ENCODE measurements at regions not wholly inside any gene's neighbourhood (a gene's known extent, or its start where the extent isn't known, plus 50 kb on each side); places are given as distances from the start of the nearest gene placed in this dataset.

DNA sequence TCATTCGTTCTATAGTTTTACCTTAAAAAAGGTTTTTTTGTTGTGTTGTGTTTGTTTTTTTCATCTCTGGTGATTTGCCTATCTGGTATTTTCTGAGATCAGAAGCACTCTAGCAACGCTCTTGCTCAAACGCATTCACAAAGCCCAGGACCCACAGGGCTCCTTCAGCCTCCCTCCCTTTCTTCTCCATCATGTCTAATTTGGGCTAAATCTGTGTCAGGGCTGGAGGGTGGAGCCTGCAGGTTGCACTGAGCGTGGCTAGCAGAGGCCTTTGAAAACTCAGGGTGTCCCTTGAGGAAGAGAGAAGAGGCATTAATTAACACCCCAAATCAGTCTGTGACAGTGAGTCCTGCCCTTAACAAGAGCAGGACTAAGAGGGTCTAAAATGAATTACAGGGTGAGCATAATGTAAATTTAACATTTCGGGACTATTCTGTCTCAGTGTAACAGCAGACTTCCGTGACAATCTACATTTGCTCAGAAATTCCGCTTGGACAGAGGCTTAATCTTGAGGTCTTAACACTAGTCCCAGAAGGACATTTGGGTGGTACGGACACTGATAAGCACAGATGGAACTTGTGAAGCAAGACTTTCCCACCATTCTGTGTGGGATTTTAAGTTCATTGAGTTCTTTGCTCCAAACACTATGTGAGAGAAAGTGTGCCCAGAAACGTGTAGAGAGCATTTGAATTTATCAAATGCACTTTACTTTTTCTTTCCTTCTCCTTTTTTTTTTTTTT lies 174.4 kb upstream of the APCDD1 start:
- Histone ChIP-seq H3K4me1 (ENCODE audit: control insufficient read depth, low read length) (no peaks in the 10 kb centered on the region), H3K9me3 (ENCODE audit: control insufficient read depth, insufficient read depth, low read length) (no peaks in the 10 kb centered on the region), H3F3A (ENCODE audit: control insufficient read depth, insufficient read depth) (no peaks in the 10 kb centered on the region), H4K20me1 (ENCODE audit: control insufficient read depth, insufficient read depth, low read depth, low read length) (no peaks in the 10 kb centered on the region), H3K4me2 (ENCODE audit: low read length) (no peak overlapping the region), H3K9me2 (replicated peaks; ENCODE audit: control insufficient read depth, low read length) (no peaks in the 10 kb centered on the region), H3K27me3 (ENCODE audit: control insufficient read depth, low read length) (no peaks in the 10 kb centered on the region), H3K27ac (ENCODE audit: low read depth, low read length) (no peak overlapping the region), H3K4me3 (ENCODE audit: low read length) (no peak overlapping the region), H3K79me2 (ENCODE audit: control insufficient read depth, low read length) (no peaks in the 10 kb centered on the region), H3K36me3 (ENCODE audit: control insufficient read depth, low read length) (no peaks in the 10 kb centered on the region)
- TF ChIP-seq, protein P1, sequence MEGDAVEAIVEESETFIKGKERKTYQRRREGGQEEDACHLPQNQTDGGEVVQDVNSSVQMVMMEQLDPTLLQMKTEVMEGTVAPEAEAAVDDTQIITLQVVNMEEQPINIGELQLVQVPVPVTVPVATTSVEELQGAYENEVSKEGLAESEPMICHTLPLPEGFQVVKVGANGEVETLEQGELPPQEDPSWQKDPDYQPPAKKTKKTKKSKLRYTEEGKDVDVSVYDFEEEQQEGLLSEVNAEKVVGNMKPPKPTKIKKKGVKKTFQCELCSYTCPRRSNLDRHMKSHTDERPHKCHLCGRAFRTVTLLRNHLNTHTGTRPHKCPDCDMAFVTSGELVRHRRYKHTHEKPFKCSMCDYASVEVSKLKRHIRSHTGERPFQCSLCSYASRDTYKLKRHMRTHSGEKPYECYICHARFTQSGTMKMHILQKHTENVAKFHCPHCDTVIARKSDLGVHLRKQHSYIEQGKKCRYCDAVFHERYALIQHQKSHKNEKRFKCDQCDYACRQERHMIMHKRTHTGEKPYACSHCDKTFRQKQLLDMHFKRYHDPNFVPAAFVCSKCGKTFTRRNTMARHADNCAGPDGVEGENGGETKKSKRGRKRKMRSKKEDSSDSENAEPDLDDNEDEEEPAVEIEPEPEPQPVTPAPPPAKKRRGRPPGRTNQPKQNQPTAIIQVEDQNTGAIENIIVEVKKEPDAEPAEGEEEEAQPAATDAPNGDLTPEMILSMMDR (IDR thresholded peaks at IDR 0.05; ENCODE audit: low read depth, low read length, poor library complexity, severe bottlenecking): no peak
- TF ChIP-seq EZH2phosphoT487 (IDR thresholded peaks at IDR 0.05; ENCODE audit: borderline replicate concordance, low read length): no peak

DNA sequence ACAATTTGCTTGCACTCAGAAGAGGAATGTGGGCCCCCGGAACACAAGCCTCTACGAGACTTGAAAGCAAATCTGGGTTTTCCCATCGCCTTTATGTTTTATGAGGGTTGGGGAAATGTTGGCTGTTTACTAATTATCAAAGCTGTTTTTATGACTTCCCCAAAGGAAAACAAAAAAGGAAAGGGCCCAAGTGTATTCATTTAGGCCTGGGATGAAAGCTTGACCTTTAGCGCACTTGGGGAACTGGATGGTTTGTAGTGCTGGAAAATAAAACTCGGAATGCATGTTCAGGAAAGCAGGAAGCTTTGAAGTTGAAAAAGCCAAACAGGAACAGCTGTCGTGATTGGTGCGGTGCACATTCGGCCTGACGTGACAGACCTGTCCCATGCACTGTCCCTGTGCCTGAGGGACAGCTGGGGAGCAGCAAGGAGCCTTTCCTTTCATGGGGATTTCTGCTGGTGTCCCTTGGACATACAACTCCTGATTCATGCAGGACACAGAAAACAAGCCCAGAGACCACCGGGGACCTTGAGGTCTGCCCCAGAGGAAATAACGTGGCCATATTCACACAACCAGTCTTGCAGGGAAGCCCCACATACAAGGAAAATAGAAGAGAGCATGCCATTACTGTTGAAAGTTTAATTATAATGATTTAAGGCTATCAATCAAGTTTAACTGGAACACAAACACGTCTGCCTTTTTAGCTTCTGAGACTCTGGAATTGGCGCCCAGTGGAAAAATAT lies 169.7 kb upstream of the APCDD1 start:
- H3K27me3 ChIP-seq (ENCODE audit: control insufficient read depth, low read length): no peaks in the 10 kb centered on the region
- H3K9me2 ChIP-seq (replicated peaks; ENCODE audit: control insufficient read depth, low read length): no peaks in the 10 kb centered on the region
- H3K4me3 ChIP-seq (ENCODE audit: low read length): no peak overlapping the region
- no peaks in the 10 kb centered on the region for H3K79me2 ChIP-seq (ENCODE audit: control insufficient read depth, low read length)
- H4K20me1 ChIP-seq (ENCODE audit: control insufficient read depth, insufficient read depth, low read depth, low read length): no peaks in the 10 kb centered on the region
- no peaks in the 10 kb centered on the region for H3K4me1 ChIP-seq (ENCODE audit: control insufficient read depth, low read length)
- no peaks in the 10 kb centered on the region for H3K36me3 ChIP-seq (ENCODE audit: control insufficient read depth, low read length)
- TF ChIP-seq, protein P1 (IDR thresholded peaks at IDR 0.05; ENCODE audit: low read depth, low read length, poor library complexity, severe bottlenecking): no peak
- TF ChIP-seq EZH2phosphoT487 (IDR thresholded peaks at IDR 0.05; ENCODE audit: borderline replicate concordance, low read length): no peak
- no peak overlapping the region for H3K4me2 ChIP-seq (ENCODE audit: low read length)
- H3K27ac ChIP-seq (ENCODE audit: low read depth, low read length): no peak overlapping the region
- H3F3A ChIP-seq (ENCODE audit: control insufficient read depth, insufficient read depth): no peaks in the 10 kb centered on the region
- H3K9me3 ChIP-seq (ENCODE audit: control insufficient read depth, insufficient read depth, low read length): 0 out of 2 replicates have a peak, but pooled peaks cover 5% of the 10 kb centered on the region

DNA sequence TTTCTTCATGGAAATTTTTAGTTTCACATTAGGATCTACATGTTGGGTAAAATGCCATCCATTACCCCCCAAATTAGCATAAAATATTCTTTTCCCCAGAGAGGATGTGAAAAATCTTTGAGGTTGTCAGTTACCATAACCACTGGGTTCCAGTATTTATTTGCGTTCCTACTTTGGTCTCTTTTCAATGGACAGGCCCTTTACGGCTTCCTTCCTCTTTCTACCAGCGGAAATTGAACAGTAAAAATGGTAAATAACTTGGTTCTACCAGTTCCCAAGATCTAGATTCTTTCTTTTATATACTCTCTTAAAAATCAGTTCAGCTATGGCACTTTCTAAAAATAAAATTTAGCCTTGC lies 169.2 kb upstream of the APCDD1 start:
- no peak overlapping the region for H3K27ac ChIP-seq (ENCODE audit: low read depth, low read length)
- no peaks in the 10 kb centered on the region for H3K27me3 ChIP-seq (ENCODE audit: control insufficient read depth, low read length)
- no peaks in the 10 kb centered on the region for H3K79me2 ChIP-seq (ENCODE audit: control insufficient read depth, low read length)
- H3K4me2 ChIP-seq (ENCODE audit: low read length): no peak overlapping the region
- no peaks in the 10 kb centered on the region for H3K4me1 ChIP-seq (ENCODE audit: control insufficient read depth, low read length)
- no peaks in the 10 kb centered on the region for H3F3A ChIP-seq (ENCODE audit: control insufficient read depth, insufficient read depth)
- H3K9me2 ChIP-seq (replicated peaks; ENCODE audit: control insufficient read depth, low read length): no peaks in the 10 kb centered on the region
- H3K9me3 ChIP-seq (ENCODE audit: control insufficient read depth, insufficient read depth, low read length): 0 out of 2 replicates have a peak, but pooled peaks cover 5% of the 10 kb centered on the region
- TF ChIP-seq, protein P1 (IDR thresholded peaks at IDR 0.05; ENCODE audit: low read depth, low read length, poor library complexity, severe bottlenecking): no peak
- TF ChIP-seq EZH2phosphoT487 (IDR thresholded peaks at IDR 0.05; ENCODE audit: borderline replicate concordance, low read length): no peak
- no peaks in the 10 kb centered on the region for H3K36me3 ChIP-seq (ENCODE audit: control insufficient read depth, low read length)
- no peaks in the 10 kb centered on the region for H4K20me1 ChIP-seq (ENCODE audit: control insufficient read depth, insufficient read depth, low read depth, low read length)
- H3K4me3 ChIP-seq (ENCODE audit: low read length): no peak overlapping the region
